Naive thymus-derived CD4-positive, alpha-beta T cell (primary cell): ENCODE measurements at regions not wholly inside any gene's neighbourhood (a gene's known extent, or its start where the extent isn't known, plus 50 kb on each side); places are given as distances from the start of the nearest gene placed in this dataset.

Source experiments
- ATAC-seq: fragments of 150-1000 bp; cut with Tn5 transposase; 2 replicates; pipeline ENCODE4 v1.10.0; 2021; ENCODE audit warnings: mild to moderate bottlenecking, moderate library complexity
- CTCF ChIA-PET: fragments of 350-600 bp; sonication (Branson Sonifier 250); formaldehyde crosslinking; loops from one replicate; lab custom pipeline; 2021; ENCODE audit warnings: antibody characterized with exemption; lab: Charles Lee
- POLR2A ChIA-PET: fragments of 350-600 bp; sonication (Branson Sonifier 250); formaldehyde crosslinking; loops from one replicate; lab custom pipeline; 2021; ENCODE audit warnings: antibody characterized with exemption, inconsistent platforms; lab: Charles Lee
- DNase-seq, 9 donors: peaks; one replicate each; pipeline versions ENCODE4 v3.0.0 to v3.0.0-alpha.2; 2020 to 2022; ENCODE audit warnings: mixed read lengths in 1 of 9
- H3K27ac ChIP-seq: one replicate; pipeline ENCODE4 v1.7.0; 2013; ENCODE audit warnings: mild to moderate bottlenecking, low read depth, low read length, moderate library complexity
- H3K27me3 ChIP-seq, 2 donors: one replicate each; pipeline ENCODE4 v1.7.0; 2013; ENCODE audit warnings: low read length in 2 of 2, mild to moderate bottlenecking in 2 of 2, moderate library complexity in 2 of 2; ENCODE audit not compliant: control insufficient read depth in 2 of 2, insufficient read depth in 2 of 2
- H3K36me3 ChIP-seq, 3 experiments: 1 replicate in 2 of 3; 2 replicates in 1 of 3; pipeline ENCODE4 v1.7.0; 2013; ENCODE audit warnings: low read length in 3 of 3, mild to moderate bottlenecking in 3 of 3, moderate library complexity in 1 of 3; ENCODE audit not compliant: insufficient read depth in 3 of 3, control insufficient read depth in 2 of 3
- H3K4me1 ChIP-seq, 2 donors: one replicate each; pipeline ENCODE4 v1.7.0; 2013; ENCODE audit warnings: low read length in 2 of 2, mild to moderate bottlenecking in 2 of 2, moderate library complexity in 1 of 2; ENCODE audit not compliant: control insufficient read depth in 2 of 2, insufficient read depth in 2 of 2
- H3K4me3 ChIP-seq: 2 replicates; pipeline ENCODE4 v1.7.0; 2013; ENCODE audit warnings: mild to moderate bottlenecking, low read length
- H3K9me3 ChIP-seq, 3 experiments: 1 replicate in 2 of 3; 2 replicates in 1 of 3; pipeline ENCODE4 v1.7.0; 2013; ENCODE audit warnings: low read length in 3 of 3; ENCODE audit not compliant: control insufficient read depth in 2 of 3
- H3K27ac Mint-ChIP-seq, 9 donors: one replicate each; pipeline ENCODE4 v1.8.0; 2020 to 2022; ENCODE audit warnings: mixed read lengths in 9 of 9, mild to moderate bottlenecking in 8 of 9, moderate library complexity in 5 of 9, inconsistent platforms in 2 of 9
- H3K27me3 Mint-ChIP-seq, 5 donors: one replicate each; pipeline ENCODE4 v1.8.0; 2021 to 2022; ENCODE audit warnings: mixed read lengths in 5 of 5, mild to moderate bottlenecking in 1 of 5
- H3K36me3 Mint-ChIP-seq, 5 donors: one replicate each; pipeline ENCODE4 v1.8.0; 2020 to 2022; ENCODE audit warnings: mixed read lengths in 5 of 5, mild to moderate bottlenecking in 3 of 5, inconsistent platforms in 1 of 5
- H3K4me1 Mint-ChIP-seq, 7 donors: one replicate each; pipeline ENCODE4 v1.8.0; 2020 to 2022; ENCODE audit warnings: mixed read lengths in 7 of 7, mild to moderate bottlenecking in 3 of 7, inconsistent platforms in 1 of 7
- H3K4me3 Mint-ChIP-seq, 10 donors: one replicate each; pipeline ENCODE4 v1.8.0; 2020 to 2022; ENCODE audit warnings: mild to moderate bottlenecking in 10 of 10, mixed read lengths in 10 of 10, moderate library complexity in 6 of 10, inconsistent platforms in 2 of 10
- H3K9me3 Mint-ChIP-seq, 11 donors: one replicate each; pipeline ENCODE4 v1.8.0; 2020 to 2022; ENCODE audit warnings: mixed read lengths in 11 of 11, mild to moderate bottlenecking in 4 of 11, inconsistent platforms in 1 of 11, moderate library complexity in 1 of 11
- intact Hi-C, 2 donors: fragments of 100-400 bp; cut with micrococcal nuclease; formaldehyde crosslinking; loops; one replicate each; pipeline ENCODE4 v1.15.1; 2023

- no peaks in the 10 kb centered on the region for H3K4me1 Mint-ChIP-seq
- no peaks in the 10 kb centered on the region for H3K27me3 ChIP-seq
- ChIA-PET CTCF (no interaction called here), POLR2A (no interaction called here)
- intact Hi-C loops: no loop called here
- H3K4me3 Mint-ChIP-seq: no peak overlapping the region
- DNase-seq (no peak), ATAC-seq (no peak)
- no peaks in the 10 kb centered on the region for H3K9me3 ChIP-seq
- H3K27me3 Mint-ChIP-seq: no peaks in the 10 kb centered on the region
- no peaks in the 10 kb centered on the region for H3K4me1 ChIP-seq
- H3K36me3 ChIP-seq: no peaks in the 10 kb centered on the region
- no peaks in the 10 kb centered on the region for H3K36me3 Mint-ChIP-seq
- H3K4me3 ChIP-seq: no peak overlapping the region
- H3K9me3 Mint-ChIP-seq: peaks cover 0 to 16% (median 4%) of the 10 kb centered on the region in 11 donors
- H3K27ac ChIP-seq: no peak overlapping the region
- H3K27ac Mint-ChIP-seq: no peak overlapping the region
Measured at GRCh38 chr4:111838406-111838930, 306.8 kb upstream of the FAM241A start.

- no peak for ATAC-seq
Measured at GRCh38 chr4:111839141-111839540, 306.1 kb upstream of the FAM241A start.

GRCh38 chr4:111842336-111842735 lies 302.9 kb upstream of the FAM241A start:
- Histone ChIP-seq H3K4me1 (no peaks in the 10 kb centered on the region), H3K4me3 (no peak overlapping the region), H3K36me3 (no peaks in the 10 kb centered on the region), H3K27me3 (no peaks in the 10 kb centered on the region), H3K9me3 (no peaks in the 10 kb centered on the region), H3K27ac (no peak overlapping the region)
- peaks cover 0 to 12% (median 4%) of the 10 kb centered on the region in 11 donors for H3K9me3 Mint-ChIP-seq
- no peak overlapping the region for H3K27ac Mint-ChIP-seq
- H3K4me3 Mint-ChIP-seq: no peak overlapping the region
- DNase-seq (no peak), ATAC-seq (no peak)
- intact Hi-C loops: no loop called here
- ChIA-PET POLR2A (no interaction called here), CTCF (no interaction called here)
- H3K4me1 Mint-ChIP-seq: no peaks in the 10 kb centered on the region
- H3K27me3 Mint-ChIP-seq: no peaks in the 10 kb centered on the region
- H3K36me3 Mint-ChIP-seq: no peaks in the 10 kb centered on the region

More at GRCh38 chr4:111839141-111839540, 306.1 kb upstream of the FAM241A start:
- H3K36me3 Mint-ChIP-seq: no peaks in the 10 kb centered on the region
- Histone ChIP-seq H3K4me3 (no peak overlapping the region), H3K27me3 (no peaks in the 10 kb centered on the region), H3K36me3 (no peaks in the 10 kb centered on the region), H3K4me1 (no peaks in the 10 kb centered on the region), H3K27ac (no peak overlapping the region), H3K9me3 (no peaks in the 10 kb centered on the region)
- no peaks in the 10 kb centered on the region for H3K27me3 Mint-ChIP-seq
- no peaks in the 10 kb centered on the region for H3K4me1 Mint-ChIP-seq
- no peak overlapping the region for H3K4me3 Mint-ChIP-seq
- intact Hi-C loops: no loop called here
- no peak for DNase-seq
- peak overlapping the region in 1 of 9 donors; percentile 63 for H3K27ac Mint-ChIP-seq
- POLR2A ChIA-PET: no interaction called here
- CTCF ChIA-PET: no interaction called here
- H3K9me3 Mint-ChIP-seq: peaks cover 0 to 16% (median 4%) of the 10 kb centered on the region in 11 donors

GRCh38 chr4:111847296-111848008 lies 297.8 kb upstream of the FAM241A start:
- H3K4me3 ChIP-seq: no peak overlapping the region
- intact Hi-C loops: no loop called here
- no peaks in the 10 kb centered on the region for H3K36me3 ChIP-seq
- H3K27ac Mint-ChIP-seq: no peak overlapping the region
- H3K9me3 Mint-ChIP-seq: peaks cover 0 to 12% (median 2%) of the 10 kb centered on the region in 11 donors
- no peaks in the 10 kb centered on the region for H3K4me1 Mint-ChIP-seq
- H3K4me1 ChIP-seq: no peaks in the 10 kb centered on the region
- DNase-seq (no peak), ATAC-seq (no peak)
- no peaks in the 10 kb centered on the region for H3K27me3 ChIP-seq
- no peaks in the 10 kb centered on the region for H3K36me3 Mint-ChIP-seq
- CTCF ChIA-PET: interaction anchor here (0.5 kb wide), 1 partner anchor 675 kb away, joined by 3 read pairs; no protein-coding TSS in a partner anchor
- H3K9me3 ChIP-seq: no peaks in the 10 kb centered on the region
- no peaks in the 10 kb centered on the region for H3K27me3 Mint-ChIP-seq
- no peak overlapping the region for H3K4me3 Mint-ChIP-seq
- POLR2A ChIA-PET: no interaction called here
- no peak overlapping the region for H3K27ac ChIP-seq

GRCh38 chr4:111849746-111850284 lies 295.4 kb upstream of the FAM241A start:
- H3K4me3 Mint-ChIP-seq: no peak overlapping the region
- ChIA-PET POLR2A (no interaction called here), CTCF (no interaction called here)
- no peaks in the 10 kb centered on the region for H3K9me3 ChIP-seq
- ATAC-seq: no peak
- no peaks in the 10 kb centered on the region for H3K4me1 ChIP-seq
- H3K36me3 ChIP-seq: no peaks in the 10 kb centered on the region
- H3K9me3 Mint-ChIP-seq: peaks cover 0 to 12% (median 2%) of the 10 kb centered on the region in 11 donors
- no peaks in the 10 kb centered on the region for H3K27me3 Mint-ChIP-seq
- H3K27ac Mint-ChIP-seq: no peak overlapping the region
- intact Hi-C loops: loop anchor here in 1 of 2 donors (5.0 kb wide), 1 partner anchor 1853 kb away; no protein-coding TSS in a partner anchor
- no peaks in the 10 kb centered on the region for H3K27me3 ChIP-seq
- no peaks in the 10 kb centered on the region for H3K36me3 Mint-ChIP-seq
- H3K4me1 Mint-ChIP-seq: no peaks in the 10 kb centered on the region
- no peak overlapping the region for H3K4me3 ChIP-seq
- H3K27ac ChIP-seq: no peak overlapping the region
- DNase-seq: no peak

- no peak overlapping the region for H3K4me3 Mint-ChIP-seq
- peaks cover 0 to 6% (median 0%) of the 10 kb centered on the region in 11 donors for H3K9me3 Mint-ChIP-seq
Measured at GRCh38 chr4:111854494-111855087, 290.7 kb upstream of the FAM241A start.

More at GRCh38 chr4:111854494-111855087, 290.7 kb upstream of the FAM241A start:
- ATAC-seq (no peak), DNase-seq (no peak)
- Histone ChIP-seq H3K4me3 (no peak overlapping the region), H3K9me3 (no peaks in the 10 kb centered on the region), H3K27me3 (no peaks in the 10 kb centered on the region), H3K4me1 (no peaks in the 10 kb centered on the region), H3K27ac (no peak overlapping the region), H3K36me3 (no peaks in the 10 kb centered on the region)
- H3K27ac Mint-ChIP-seq: no peak overlapping the region
- intact Hi-C loops: loop anchor here in 1 of 2 donors (2.0 to 5.0 kb wide), 2 partner anchors 212 to 1857 kb away; no protein-coding TSS in a partner anchor
- no peaks in the 10 kb centered on the region for H3K4me1 Mint-ChIP-seq
- no peaks in the 10 kb centered on the region for H3K36me3 Mint-ChIP-seq
- CTCF ChIA-PET: no interaction called here
- POLR2A ChIA-PET: no interaction called here
- H3K27me3 Mint-ChIP-seq: no peaks in the 10 kb centered on the region
